ENCODE measurements at regions not wholly inside any gene's neighbourhood (a gene's known extent, or its start where the extent isn't known, plus 50 kb on each side); places are given as distances from the start of the nearest gene placed in this dataset.
"Not testable (repeated sequence)": the region's sequence is repeated elsewhere in the genome, so short reads cannot be mapped to it uniquely, and the experiment has no call there.

GRCh38 chr9:75282047-75282446, 193.7 kb downstream of the OSTF1 start:
- no peak for DNase-seq

GRCh38 chr9:75289332-75289731, 201.0 kb downstream of the OSTF1 start:
- no peak for DNase-seq

- no peak for DNase-seq
These were observed 211.0 kb downstream of the OSTF1 start for GRCh38 chr9:75299324-75299723.

GRCh38 chr9:75333624-75334023, 245.3 kb downstream of the OSTF1 start:
- DNase-seq, result no peak

- no peak for DNase-seq
These were observed 270.5 kb downstream of the OSTF1 start for GRCh38 chr9:75358846-75359245.

- no peak for DNase-seq
These were observed 271.3 kb downstream of the OSTF1 start for GRCh38 chr9:75359638-75360037.

- DNase-seq, result no peak
These were observed 271.9 kb downstream of the OSTF1 start for GRCh38 chr9:75360252-75360651.

- not testable (repeated sequence) for DNase-seq
These were observed 274.1 kb downstream of the OSTF1 start for GRCh38 chr9:75362446-75362845.

GRCh38 chr9:75365196-75365595, 276.9 kb downstream of the OSTF1 start:
- no peak for DNase-seq

- no peak for DNase-seq
These were observed 281.7 kb downstream of the OSTF1 start for GRCh38 chr9:75369989-75370388.

GRCh38 chr9:75372499-75373268, 284.4 kb downstream of the OSTF1 start:
- DNase-seq, result no peak

- DNase-seq, result no peak
These were observed 288.5 kb downstream of the OSTF1 start for GRCh38 chr9:75376680-75377254.

GRCh38 chr9:75378036-75378435, 289.7 kb downstream of the OSTF1 start:
- DNase-seq, result no peak

- DNase-seq, result no peak
These were observed 290.6 kb downstream of the OSTF1 start for GRCh38 chr9:75378926-75379325.

GRCh38 chr9:75382126-75382525, 293.8 kb downstream of the OSTF1 start:
- no peak for DNase-seq

- not testable (repeated sequence) for DNase-seq
These were observed 295.2 kb downstream of the OSTF1 start for GRCh38 chr9:75383420-75384034.

- no peak for DNase-seq
These were observed 296.9 kb downstream of the OSTF1 start for GRCh38 chr9:75385236-75385635.

- DNase-seq, result no peak
These were observed 300.8 kb downstream of the OSTF1 start for GRCh38 chr9:75389101-75389500.

- no peak for DNase-seq
These were observed 302.6 kb downstream of the OSTF1 start for GRCh38 chr9:75390951-75391350.

- no peak for DNase-seq
These were observed 303.2 kb downstream of the OSTF1 start for GRCh38 chr9:75391497-75391896.

- DNase-seq, result no peak
These were observed 307.0 kb downstream of the OSTF1 start for GRCh38 chr9:75395336-75395735.

GRCh38 chr9:75397836-75398235, 309.5 kb downstream of the OSTF1 start:
- no peak for DNase-seq

GRCh38 chr9:75408391-75408790, 320.1 kb downstream of the OSTF1 start:
- DNase-seq, result no peak

GRCh38 chr9:75410405-75410804, 322.1 kb downstream of the OSTF1 start:
- DNase-seq, result no peak
